WTC11 (cell line): ENCODE measurements at regions not wholly inside any gene's neighbourhood (a gene's known extent, or its start where the extent isn't known, plus 50 kb on each side); places are given as distances from the start of the nearest gene placed in this dataset.

Experiments used
- ATAC-seq: fragments of 200-7000 bp; cut with Tn5 transposase; 2 replicates; pipeline ENCODE4 v1.10.0; 2021; ENCODE audit warnings: mild to moderate bottlenecking, moderate library complexity
- CTCF ChIA-PET: fragments of 300-600 bp; sonication (Branson Sonifier 250); formaldehyde crosslinking; loops from one replicate; lab custom pipeline; 2021; ENCODE audit warnings: antibody characterized with exemption; lab: Charles Lee
- POLR2A ChIA-PET: fragments of 350-600 bp; sonication (Branson Sonifier 250); formaldehyde crosslinking; loops from one replicate; lab custom pipeline; 2021; ENCODE audit warnings: antibody characterized with exemption; lab: Charles Lee
- DNase-seq: peaks from one replicate; pipeline ENCODE4 v3.0.0; 2021; ENCODE audit warnings: low spot score
- H3K27ac Mint-ChIP-seq: 2 replicates; pipeline ENCODE4 v1.8.0; 2021; ENCODE audit warnings: mixed read lengths
- H3K27me3 Mint-ChIP-seq: 2 replicates; pipeline ENCODE4 v1.8.0; 2021; ENCODE audit warnings: low read depth, mild to moderate bottlenecking, moderate library complexity, mixed read lengths
- H3K36me3 Mint-ChIP-seq: 2 replicates; pipeline ENCODE4 v1.8.0; 2021; ENCODE audit warnings: mixed read lengths
- H3K4me1 Mint-ChIP-seq: 2 replicates; pipeline ENCODE4 v1.8.0; 2022; ENCODE audit warnings: mixed read lengths
- H3K4me3 Mint-ChIP-seq: 2 replicates; pipeline ENCODE4 v1.8.0; 2021; ENCODE audit warnings: mild to moderate bottlenecking, moderate library complexity, mixed read lengths
- H3K9me3 Mint-ChIP-seq: 2 replicates; pipeline ENCODE4 v1.8.0; 2021; ENCODE audit warnings: mixed read lengths
- CREB1 ChIP-seq: sonication (generic); formaldehyde crosslinking; IDR thresholded peaks from 2 replicates; pipeline ENCODE4 v1.8.0; 2023; ENCODE audit warnings: mild to moderate bottlenecking, missing genetic modification reagents
- CREM ChIP-seq: sonication (generic); formaldehyde crosslinking; IDR thresholded peaks from 2 replicates; pipeline ENCODE4 v1.8.1; 2022; ENCODE audit warnings: mild to moderate bottlenecking, missing genetic modification reagents, moderate library complexity
- GRHL2 ChIP-seq: fragments of 250-450 bp; sonication (Bioruptor Pico); IDR thresholded peaks from 2 replicates; pipeline ENCODE4 v1.8.0; 2022; ENCODE audit warnings: mild to moderate bottlenecking, moderate library complexity; ENCODE audit not compliant: insufficient replicate concordance, severe bottlenecking
- JUN ChIP-seq: sonication (generic); formaldehyde crosslinking; IDR thresholded peaks from 2 replicates; pipeline ENCODE4 v1.8.0; 2023; ENCODE audit warnings: mild to moderate bottlenecking, missing genetic modification reagents
- MYBL2 ChIP-seq: sonication (generic); formaldehyde crosslinking; IDR thresholded peaks from 2 replicates; pipeline ENCODE4 v1.8.1; 2023; ENCODE audit warnings: mild to moderate bottlenecking, moderate library complexity, missing genetic modification reagents
- NFATC4 ChIP-seq: fragments of 250-450 bp; sonication (Bioruptor Pico); IDR thresholded peaks from 2 replicates; pipeline ENCODE4 v1.9.0; 2021; ENCODE audit warnings: mild to moderate bottlenecking
- NR3C1 ChIP-seq: sonication (generic); formaldehyde crosslinking; conservative IDR thresholded peaks from 2 replicates; pipeline ENCODE4 v1.8.1; 2023; ENCODE audit warnings: low read depth, mild to moderate bottlenecking, missing genetic modification reagents
- SOX15 ChIP-seq: fragments of 250-450 bp; sonication (Bioruptor Pico); IDR thresholded peaks from 2 replicates; pipeline ENCODE4 v1.9.0; 2021; ENCODE audit warnings: mild to moderate bottlenecking
- TP53 ChIP-seq: sonication (generic); formaldehyde crosslinking; IDR thresholded peaks from 2 replicates; pipeline ENCODE4 v1.8.1; 2023; ENCODE audit warnings: mild to moderate bottlenecking, missing genetic modification reagents
- ZNF219 ChIP-seq: sonication (generic); formaldehyde crosslinking; IDR thresholded peaks from 2 replicates; pipeline ENCODE4 v1.8.0; 2023; ENCODE audit warnings: missing genetic modification reagents, mild to moderate bottlenecking, borderline replicate concordance
- ZNF317 ChIP-seq: sonication (generic); formaldehyde crosslinking; IDR thresholded peaks from 2 replicates; pipeline ENCODE4 v1.8.1; 2023; ENCODE audit warnings: low read depth, mild to moderate bottlenecking, moderate library complexity, missing genetic modification reagents, borderline replicate concordance
- ZNF671 ChIP-seq: fragments of 250-450 bp; sonication (Bioruptor Pico); IDR thresholded peaks from 2 replicates; pipeline ENCODE4 v1.8.0; 2021; ENCODE audit warnings: mild to moderate bottlenecking
- TF ChIP-seq, protein P1 (sequence below): sonication (generic); formaldehyde crosslinking; conservative IDR thresholded peaks from 2 replicates; pipeline ENCODE4 v1.8.1; 2022; ENCODE audit warnings: mild to moderate bottlenecking, missing genetic modification reagents
- TF ChIP-seq, protein P2 (sequence below): fragments of 250-450 bp; sonication (Bioruptor Pico); IDR thresholded peaks from 2 replicates; pipeline ENCODE4 v1.9.0; 2021; ENCODE audit warnings: mild to moderate bottlenecking
- TF ChIP-seq, protein P3 (sequence below): sonication (generic); formaldehyde crosslinking; IDR thresholded peaks from 2 replicates; pipeline ENCODE4 v1.8.1; 2022; ENCODE audit warnings: mild to moderate bottlenecking, missing genetic modification reagents, moderate library complexity, borderline replicate concordance
- TF ChIP-seq, protein P4 (sequence below): fragments of 200-600 bp; IDR thresholded peaks from 2 replicates; pipeline ENCODE4 v1.8.0; 2022; ENCODE audit warnings: antibody characterized with exemption
- TF ChIP-seq, protein P5 (sequence below): sonication (generic); formaldehyde crosslinking; IDR thresholded peaks from 2 replicates; pipeline ENCODE4 v1.8.0; 2022; ENCODE audit warnings: mild to moderate bottlenecking, missing genetic modification reagents
- TF ChIP-seq, protein P6 (sequence below): sonication (generic); formaldehyde crosslinking; IDR thresholded peaks from 2 replicates; pipeline ENCODE4 v1.8.1; 2022; ENCODE audit warnings: low read depth, missing genetic modification reagents, borderline replicate concordance

DNA sequence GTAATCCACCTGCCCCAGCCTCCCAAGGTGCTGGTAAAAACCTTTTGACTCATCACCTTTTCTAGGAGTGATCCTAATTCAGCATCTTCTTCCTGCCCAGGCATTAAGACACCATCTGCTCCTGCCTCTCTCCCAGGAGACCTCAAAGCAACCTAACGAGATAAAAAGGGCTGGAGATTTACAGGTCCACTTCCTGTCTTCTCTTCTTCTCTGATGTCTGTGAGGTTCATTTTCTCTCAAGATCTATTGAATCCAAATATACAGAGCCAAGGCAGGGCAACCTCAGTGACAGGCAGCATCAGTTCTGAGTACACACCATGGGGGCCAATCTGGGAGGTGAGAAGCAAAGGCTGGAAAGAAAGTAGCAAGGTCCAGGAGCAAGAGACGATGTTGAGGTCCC lies 219.4 kb downstream of the SETD4 start (continued):
- TF ChIP-seq, protein P1, sequence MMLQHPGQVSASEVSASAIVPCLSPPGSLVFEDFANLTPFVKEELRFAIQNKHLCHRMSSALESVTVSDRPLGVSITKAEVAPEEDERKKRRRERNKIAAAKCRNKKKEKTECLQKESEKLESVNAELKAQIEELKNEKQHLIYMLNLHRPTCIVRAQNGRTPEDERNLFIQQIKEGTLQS (CRISPR knock-in tag): no peak

DNA sequence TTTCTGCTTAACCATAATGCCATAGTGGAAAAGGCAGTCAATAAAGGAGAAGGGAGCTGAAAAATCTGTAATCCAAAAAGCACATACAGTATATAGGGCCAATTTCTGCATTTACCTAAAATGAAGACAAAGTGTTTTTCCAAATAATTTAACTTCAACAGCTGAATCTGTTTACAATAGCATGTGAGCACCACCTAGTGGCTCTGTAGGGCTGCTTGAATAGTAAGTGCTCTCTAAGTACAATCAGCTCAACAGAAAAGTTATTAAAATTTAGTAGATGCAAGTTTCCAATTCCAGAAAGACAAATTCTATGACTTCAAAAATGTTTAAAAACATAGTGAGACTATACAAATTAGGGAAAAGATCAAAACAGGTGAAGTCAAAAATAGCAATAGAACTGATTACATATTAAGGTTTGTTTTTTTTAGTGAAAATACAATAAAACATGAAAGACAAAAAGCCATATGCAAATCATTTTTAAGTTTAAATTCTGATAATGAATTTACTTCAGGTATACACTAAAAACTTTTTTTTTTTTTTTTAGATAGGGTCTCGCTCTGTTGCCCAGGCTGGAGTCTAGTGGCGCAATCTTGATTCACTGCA lies 220.0 kb downstream of the SETD4 start:
- Mint-ChIP-seq H3K4me1 (no peaks in the 10 kb centered on the region), H3K27ac (no peak overlapping the region), H3K4me3 (no peak overlapping the region), H3K36me3 (no peaks in the 10 kb centered on the region), H3K9me3 (no peaks in the 10 kb centered on the region), H3K27me3 (no peaks in the 10 kb centered on the region)
- DNase-seq (peak; percentile 45), ATAC-seq (no peak)
- ChIA-PET CTCF (interaction anchor here (0.6 to 2.9 kb wide), 39 partner anchors 8 to 1237 kb away, joined by 3 to 30 read pairs (median 4); no protein-coding TSS in a partner anchor), POLR2A (interaction anchor here (0.7 kb wide), 2 partner anchors 11 to 797 kb away, joined by 3 read pairs; no protein-coding TSS in a partner anchor)
- TF ChIP-seq JUN (CRISPR knock-in tag) (no peak), ZNF671 (no peak), MYBL2 (CRISPR knock-in tag) (no peak)
- TF ChIP-seq, protein P2, sequence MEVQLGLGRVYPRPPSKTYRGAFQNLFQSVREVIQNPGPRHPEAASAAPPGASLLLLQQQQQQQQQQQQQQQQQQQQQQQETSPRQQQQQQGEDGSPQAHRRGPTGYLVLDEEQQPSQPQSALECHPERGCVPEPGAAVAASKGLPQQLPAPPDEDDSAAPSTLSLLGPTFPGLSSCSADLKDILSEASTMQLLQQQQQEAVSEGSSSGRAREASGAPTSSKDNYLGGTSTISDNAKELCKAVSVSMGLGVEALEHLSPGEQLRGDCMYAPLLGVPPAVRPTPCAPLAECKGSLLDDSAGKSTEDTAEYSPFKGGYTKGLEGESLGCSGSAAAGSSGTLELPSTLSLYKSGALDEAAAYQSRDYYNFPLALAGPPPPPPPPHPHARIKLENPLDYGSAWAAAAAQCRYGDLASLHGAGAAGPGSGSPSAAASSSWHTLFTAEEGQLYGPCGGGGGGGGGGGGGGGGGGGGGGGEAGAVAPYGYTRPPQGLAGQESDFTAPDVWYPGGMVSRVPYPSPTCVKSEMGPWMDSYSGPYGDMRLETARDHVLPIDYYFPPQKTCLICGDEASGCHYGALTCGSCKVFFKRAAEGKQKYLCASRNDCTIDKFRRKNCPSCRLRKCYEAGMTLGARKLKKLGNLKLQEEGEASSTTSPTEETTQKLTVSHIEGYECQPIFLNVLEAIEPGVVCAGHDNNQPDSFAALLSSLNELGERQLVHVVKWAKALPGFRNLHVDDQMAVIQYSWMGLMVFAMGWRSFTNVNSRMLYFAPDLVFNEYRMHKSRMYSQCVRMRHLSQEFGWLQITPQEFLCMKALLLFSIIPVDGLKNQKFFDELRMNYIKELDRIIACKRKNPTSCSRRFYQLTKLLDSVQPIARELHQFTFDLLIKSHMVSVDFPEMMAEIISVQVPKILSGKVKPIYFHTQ (CRISPR knock-in tag): no peak
- TF ChIP-seq, protein P3, sequence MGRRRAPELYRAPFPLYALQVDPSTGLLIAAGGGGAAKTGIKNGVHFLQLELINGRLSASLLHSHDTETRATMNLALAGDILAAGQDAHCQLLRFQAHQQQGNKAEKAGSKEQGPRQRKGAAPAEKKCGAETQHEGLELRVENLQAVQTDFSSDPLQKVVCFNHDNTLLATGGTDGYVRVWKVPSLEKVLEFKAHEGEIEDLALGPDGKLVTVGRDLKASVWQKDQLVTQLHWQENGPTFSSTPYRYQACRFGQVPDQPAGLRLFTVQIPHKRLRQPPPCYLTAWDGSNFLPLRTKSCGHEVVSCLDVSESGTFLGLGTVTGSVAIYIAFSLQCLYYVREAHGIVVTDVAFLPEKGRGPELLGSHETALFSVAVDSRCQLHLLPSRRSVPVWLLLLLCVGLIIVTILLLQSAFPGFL (CRISPR knock-in tag): no peak
- TF ChIP-seq, protein P4, sequence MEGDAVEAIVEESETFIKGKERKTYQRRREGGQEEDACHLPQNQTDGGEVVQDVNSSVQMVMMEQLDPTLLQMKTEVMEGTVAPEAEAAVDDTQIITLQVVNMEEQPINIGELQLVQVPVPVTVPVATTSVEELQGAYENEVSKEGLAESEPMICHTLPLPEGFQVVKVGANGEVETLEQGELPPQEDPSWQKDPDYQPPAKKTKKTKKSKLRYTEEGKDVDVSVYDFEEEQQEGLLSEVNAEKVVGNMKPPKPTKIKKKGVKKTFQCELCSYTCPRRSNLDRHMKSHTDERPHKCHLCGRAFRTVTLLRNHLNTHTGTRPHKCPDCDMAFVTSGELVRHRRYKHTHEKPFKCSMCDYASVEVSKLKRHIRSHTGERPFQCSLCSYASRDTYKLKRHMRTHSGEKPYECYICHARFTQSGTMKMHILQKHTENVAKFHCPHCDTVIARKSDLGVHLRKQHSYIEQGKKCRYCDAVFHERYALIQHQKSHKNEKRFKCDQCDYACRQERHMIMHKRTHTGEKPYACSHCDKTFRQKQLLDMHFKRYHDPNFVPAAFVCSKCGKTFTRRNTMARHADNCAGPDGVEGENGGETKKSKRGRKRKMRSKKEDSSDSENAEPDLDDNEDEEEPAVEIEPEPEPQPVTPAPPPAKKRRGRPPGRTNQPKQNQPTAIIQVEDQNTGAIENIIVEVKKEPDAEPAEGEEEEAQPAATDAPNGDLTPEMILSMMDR: peak; percentile 69
- TF ChIP-seq, protein P5, sequence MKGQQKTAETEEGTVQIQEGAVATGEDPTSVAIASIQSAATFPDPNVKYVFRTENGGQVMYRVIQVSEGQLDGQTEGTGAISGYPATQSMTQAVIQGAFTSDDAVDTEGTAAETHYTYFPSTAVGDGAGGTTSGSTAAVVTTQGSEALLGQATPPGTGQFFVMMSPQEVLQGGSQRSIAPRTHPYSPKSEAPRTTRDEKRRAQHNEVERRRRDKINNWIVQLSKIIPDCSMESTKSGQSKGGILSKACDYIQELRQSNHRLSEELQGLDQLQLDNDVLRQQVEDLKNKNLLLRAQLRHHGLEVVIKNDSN (CRISPR knock-in tag): no peak

DNA sequence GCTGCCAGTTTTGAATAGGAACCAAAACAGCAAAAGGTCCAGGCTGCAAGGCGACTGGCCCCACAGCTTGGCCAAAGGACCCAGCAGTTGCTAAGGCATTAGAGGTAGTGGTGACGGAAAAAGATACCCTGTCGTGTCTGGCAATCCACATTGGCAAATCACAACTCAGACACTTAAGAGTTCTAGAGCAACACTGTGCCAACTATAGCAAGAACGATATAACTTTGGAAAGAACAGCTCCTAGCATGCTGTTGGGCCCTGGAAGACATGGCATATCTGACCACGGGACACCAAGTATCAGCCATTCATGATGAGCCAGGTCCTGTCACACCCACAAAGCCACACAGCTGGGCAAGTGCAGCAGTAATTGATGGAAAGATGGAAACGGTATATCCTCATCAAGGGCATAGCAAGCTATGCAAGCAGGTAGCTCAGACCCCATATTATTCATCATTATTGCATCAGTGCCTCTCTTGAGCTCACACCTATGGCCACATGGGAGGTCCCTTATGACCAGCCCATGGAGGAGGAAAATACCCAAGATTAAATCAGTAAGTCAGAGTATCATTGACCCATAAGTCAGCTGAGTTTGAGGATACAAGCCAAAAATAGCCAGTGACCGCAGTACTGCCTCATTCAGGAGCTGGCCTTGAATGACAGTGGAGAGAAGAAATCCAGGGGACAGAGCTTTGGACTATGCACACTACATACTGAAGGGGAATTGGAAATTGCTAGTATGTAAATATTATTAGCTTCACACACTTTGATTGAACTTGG lies 221.2 kb downstream of the SETD4 start:
- ATAC-seq: no peak
- Mint-ChIP-seq H3K9me3 (no peaks in the 10 kb centered on the region), H3K36me3 (no peaks in the 10 kb centered on the region), H3K4me3 (no peak overlapping the region), H3K27me3 (no peaks in the 10 kb centered on the region), H3K27ac (no peak overlapping the region), H3K4me1 (peaks cover under 1% of the 10 kb centered on the region; the same call in 1 of the 2 replicates)
- CTCF ChIA-PET: interaction anchor here (0.7 to 2.9 kb wide), 17 partner anchors 10 to 1116 kb away, joined by 3 to 30 read pairs (median 5); no protein-coding TSS in a partner anchor
- POLR2A ChIA-PET: no interaction called here
- DNase-seq: no peak
- TF ChIP-seq ZNF317 (no peak), SOX15 (no peak), CREM (CRISPR knock-in tag) (no peak), ZNF219 (CRISPR knock-in tag) (no peak), TP53 (CRISPR knock-in tag) (no peak), NFATC4 (no peak), NR3C1 (no peak), GRHL2 (CRISPR knock-in tag) (no peak), CREB1 (no peak)
- TF ChIP-seq, protein P4: no peak
- TF ChIP-seq, protein P3 (CRISPR knock-in tag): no peak
- TF ChIP-seq, protein P6, sequence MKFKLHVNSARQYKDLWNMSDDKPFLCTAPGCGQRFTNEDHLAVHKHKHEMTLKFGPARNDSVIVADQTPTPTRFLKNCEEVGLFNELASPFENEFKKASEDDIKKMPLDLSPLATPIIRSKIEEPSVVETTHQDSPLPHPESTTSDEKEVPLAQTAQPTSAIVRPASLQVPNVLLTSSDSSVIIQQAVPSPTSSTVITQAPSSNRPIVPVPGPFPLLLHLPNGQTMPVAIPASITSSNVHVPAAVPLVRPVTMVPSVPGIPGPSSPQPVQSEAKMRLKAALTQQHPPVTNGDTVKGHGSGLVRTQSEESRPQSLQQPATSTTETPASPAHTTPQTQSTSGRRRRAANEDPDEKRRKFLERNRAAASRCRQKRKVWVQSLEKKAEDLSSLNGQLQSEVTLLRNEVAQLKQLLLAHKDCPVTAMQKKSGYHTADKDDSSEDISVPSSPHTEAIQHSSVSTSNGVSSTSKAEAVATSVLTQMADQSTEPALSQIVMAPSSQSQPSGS: no peak
